GM10266 (cell line): ENCODE measurements at regions not wholly inside any gene's neighbourhood (a gene's known extent, or its start where the extent isn't known, plus 50 kb on each side); places are given as distances from the start of the nearest gene placed in this dataset.
"Not testable (repeated sequence)": the region's sequence is repeated elsewhere in the genome, so short reads cannot be mapped to it uniquely, and the experiment has no call there.

Experiments used
- DNase-seq: peaks from one replicate; pipeline ENCODE4 v3.0.0; 2012; ENCODE audit errors: extremely low spot score
- TF ChIP-seq, protein P1 (sequence below): IDR thresholded peaks from 2 replicates; pipeline ENCODE4 v1.5.1; 2012; ENCODE audit warnings: mild to moderate bottlenecking, low read depth; ENCODE audit not compliant: control insufficient read depth, insufficient read depth; ENCODE audit errors: missing control alignments

DNA sequence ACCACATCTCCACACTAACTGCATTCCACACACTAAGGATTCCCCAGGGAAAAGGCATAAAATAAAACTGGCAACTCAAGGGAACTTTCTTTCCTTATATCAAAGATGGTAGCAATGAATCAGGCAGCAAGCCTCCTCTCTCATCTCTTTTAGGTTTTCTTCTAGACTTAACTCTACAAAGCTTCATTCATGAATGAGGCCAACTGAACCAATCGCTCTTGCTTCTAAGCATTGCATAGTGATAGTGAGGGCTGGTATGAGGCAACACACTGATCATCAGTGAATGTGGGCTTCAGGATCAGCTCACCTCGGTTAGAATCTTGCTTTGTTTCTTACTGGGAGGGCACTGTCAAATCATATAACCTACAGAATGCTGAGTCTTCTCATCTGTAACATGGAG, 1090.7 kb upstream of the MIR17HG start:
- no peak for DNase-seq
- TF ChIP-seq, protein P1, sequence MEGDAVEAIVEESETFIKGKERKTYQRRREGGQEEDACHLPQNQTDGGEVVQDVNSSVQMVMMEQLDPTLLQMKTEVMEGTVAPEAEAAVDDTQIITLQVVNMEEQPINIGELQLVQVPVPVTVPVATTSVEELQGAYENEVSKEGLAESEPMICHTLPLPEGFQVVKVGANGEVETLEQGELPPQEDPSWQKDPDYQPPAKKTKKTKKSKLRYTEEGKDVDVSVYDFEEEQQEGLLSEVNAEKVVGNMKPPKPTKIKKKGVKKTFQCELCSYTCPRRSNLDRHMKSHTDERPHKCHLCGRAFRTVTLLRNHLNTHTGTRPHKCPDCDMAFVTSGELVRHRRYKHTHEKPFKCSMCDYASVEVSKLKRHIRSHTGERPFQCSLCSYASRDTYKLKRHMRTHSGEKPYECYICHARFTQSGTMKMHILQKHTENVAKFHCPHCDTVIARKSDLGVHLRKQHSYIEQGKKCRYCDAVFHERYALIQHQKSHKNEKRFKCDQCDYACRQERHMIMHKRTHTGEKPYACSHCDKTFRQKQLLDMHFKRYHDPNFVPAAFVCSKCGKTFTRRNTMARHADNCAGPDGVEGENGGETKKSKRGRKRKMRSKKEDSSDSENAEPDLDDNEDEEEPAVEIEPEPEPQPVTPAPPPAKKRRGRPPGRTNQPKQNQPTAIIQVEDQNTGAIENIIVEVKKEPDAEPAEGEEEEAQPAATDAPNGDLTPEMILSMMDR, result no peak

DNA sequence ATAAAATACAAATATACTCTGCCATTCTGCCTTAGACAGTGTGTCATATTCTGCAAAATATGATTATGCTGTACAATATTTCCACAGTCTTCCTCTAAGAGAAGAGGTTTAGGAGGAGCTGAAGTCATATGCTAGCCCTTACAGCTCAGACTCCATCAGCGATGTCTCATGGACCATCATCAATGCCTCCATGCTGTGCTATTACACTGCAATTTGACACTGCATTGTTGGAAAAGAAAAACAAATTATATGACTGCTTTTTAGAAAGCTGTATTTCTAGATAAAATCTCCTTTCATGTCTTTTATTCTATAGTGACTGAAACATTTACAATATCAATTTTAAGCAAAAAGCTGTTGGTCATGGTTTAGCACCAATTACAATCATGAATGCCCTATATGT, 1089.4 kb upstream of the MIR17HG start:
- TF ChIP-seq, protein P1, result no peak
- DNase-seq, result no peak

DNA sequence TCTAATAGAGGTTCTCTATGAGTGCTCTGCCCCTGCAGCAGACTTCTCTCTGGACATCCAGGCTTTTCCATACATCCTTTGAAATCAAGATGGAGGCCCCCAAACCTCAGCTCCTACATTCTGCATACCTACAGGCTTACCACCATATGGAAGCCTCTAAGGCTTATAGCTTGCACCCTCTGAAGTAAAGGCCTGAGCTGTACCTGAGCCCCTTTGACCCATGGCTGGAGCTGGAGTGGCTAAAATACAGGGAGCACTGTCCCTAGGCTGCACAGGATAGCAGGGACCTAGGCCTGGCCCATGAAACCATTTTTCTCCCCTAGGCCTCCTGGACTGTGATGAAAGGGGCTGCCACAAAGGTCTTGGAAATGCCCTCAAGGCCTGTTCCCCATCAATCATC, 1086.1 kb upstream of the MIR17HG start:
- DNase-seq, result no peak
- TF ChIP-seq, protein P1, result no peak

DNA sequence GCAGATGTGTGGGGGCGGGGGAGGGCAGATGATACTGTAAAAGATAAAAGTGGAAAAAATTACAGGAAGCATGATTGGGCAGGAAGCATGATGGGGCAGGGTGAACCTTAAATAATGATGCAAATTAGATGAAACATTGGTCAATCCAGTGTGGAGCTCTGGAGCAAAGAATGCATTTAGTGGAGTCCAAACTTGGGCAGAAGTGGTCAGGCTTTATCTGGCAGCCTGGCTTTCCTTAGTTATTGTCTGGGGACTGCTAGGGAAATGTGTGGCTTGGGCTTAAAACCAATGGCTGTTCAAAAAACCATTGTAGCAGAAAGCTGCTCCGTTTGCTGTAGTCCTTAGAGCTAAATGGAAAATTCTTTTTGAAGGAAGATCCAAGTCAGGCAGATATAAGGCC, 1077.3 kb upstream of the MIR17HG start:
- no peak for DNase-seq
- TF ChIP-seq, protein P1, result no peak

DNA sequence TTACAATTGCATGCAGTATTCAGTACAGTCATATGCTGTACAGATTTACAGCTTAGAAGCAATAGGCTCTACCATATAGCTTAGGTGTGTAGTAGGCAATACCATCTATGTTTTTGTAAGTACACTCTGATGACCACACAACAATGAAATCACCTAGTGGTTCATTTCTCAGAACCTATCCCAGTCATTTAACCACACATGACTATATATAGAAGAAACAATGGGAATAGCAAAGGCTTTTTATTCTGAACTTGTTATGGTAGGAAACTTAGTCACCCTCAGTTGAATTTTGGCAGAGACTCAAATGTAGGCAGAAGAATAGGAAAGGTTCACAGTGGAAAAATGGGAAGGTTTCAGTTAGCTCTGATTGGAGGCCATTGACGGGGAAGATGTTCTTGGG, 1075.1 kb upstream of the MIR17HG start:
- TF ChIP-seq, protein P1, result no peak

DNA sequence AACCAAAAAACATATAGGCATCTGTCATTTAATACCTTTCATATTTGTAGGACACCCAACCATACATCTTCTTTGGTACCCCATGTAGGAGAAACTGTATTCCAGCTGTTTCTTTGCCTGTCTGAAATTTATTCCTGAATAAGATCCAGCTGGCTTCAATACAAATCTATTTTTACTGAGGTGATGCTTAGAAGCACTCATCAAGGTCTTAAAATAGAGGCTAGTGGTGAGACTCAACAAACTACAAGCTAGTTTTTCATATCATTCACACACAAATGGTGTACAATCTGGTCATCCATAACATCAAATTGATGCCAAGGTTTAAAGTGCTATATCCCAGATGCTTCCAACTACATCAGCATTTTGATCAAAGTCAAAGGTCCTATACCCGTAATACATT, 1071.3 kb upstream of the MIR17HG start:
- TF ChIP-seq, protein P1, result no peak
- DNase-seq, result no peak

More for the DNA sequence above, 1075.1 kb upstream of the MIR17HG start:
- DNase-seq, result no peak

DNA sequence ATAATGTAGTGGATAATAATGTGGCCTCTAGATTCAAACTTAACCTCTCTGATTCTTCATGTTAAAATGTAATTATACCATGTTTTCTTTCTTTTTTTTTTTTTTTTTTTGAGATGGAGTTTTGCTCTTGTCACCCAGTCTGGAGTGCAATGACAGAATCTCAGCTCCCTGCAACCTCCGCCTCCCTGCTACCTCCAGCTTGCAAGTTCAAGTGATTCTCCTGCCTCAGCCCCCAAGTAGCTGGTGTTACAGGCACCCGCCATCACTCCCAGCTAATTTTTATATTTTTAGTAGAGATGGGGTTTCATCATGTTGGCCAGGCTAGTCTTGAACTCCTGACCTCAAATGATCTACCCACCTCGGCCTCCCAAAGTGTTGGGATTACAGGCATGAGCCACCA, 1069.3 kb upstream of the MIR17HG start:
- not testable (repeated sequence) for DNase-seq

DNA sequence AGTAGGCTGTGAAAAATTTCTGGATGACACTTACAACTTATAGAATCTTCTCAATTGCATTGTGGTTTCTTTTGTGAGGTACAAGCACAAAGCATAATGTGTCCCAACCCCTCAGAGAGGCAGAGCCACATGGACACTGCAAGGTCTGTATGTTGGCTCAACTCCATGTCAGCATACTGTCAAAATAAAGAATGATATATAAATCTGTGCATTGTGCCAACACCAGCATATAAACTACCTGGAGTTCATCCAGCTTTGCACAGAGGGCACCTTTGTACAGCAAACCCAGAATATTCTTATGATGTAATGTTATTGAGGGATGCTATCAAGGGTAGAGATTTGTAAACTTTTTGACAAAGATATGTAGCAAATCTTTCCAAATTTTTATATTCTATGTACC, 1065.8 kb upstream of the MIR17HG start:
- TF ChIP-seq, protein P1, result no peak
- no peak for DNase-seq
